Activated CD4-positive, alpha-beta memory T cell treated with anti-CD3 and anti-CD28 coated beads for 36 hours (primary cell): ENCODE measurements at regions not wholly inside any gene's neighbourhood (a gene's known extent, or its start where the extent isn't known, plus 50 kb on each side); places are given as distances from the start of the nearest gene placed in this dataset.
"Not testable (repeated sequence)": the region's sequence is repeated elsewhere in the genome, so short reads cannot be mapped to it uniquely, and the experiment has no call there.

ENCODE experiments used
- CTCF ChIA-PET: fragments of 350-600 bp; sonication (Branson Sonifier 250); formaldehyde crosslinking; loops from one replicate; lab custom pipeline; 2021; ENCODE audit warnings: antibody characterized with exemption, inconsistent platforms; lab: Charles Lee
- POLR2A ChIA-PET: fragments of 350-600 bp; sonication (Branson Sonifier 250); formaldehyde crosslinking; loops from one replicate; lab custom pipeline; 2021; ENCODE audit warnings: antibody characterized with exemption; lab: Charles Lee
- DNase-seq: peaks from one replicate; pipeline ENCODE4 v3.0.0-alpha.2; 2020
- H3K27ac Mint-ChIP-seq: one replicate; pipeline ENCODE4 v1.8.0; 2021; ENCODE audit warnings: mixed read lengths
- H3K27me3 Mint-ChIP-seq: one replicate; pipeline ENCODE4 v1.8.0; 2021; ENCODE audit warnings: mixed read lengths
- H3K36me3 Mint-ChIP-seq: one replicate; pipeline ENCODE4 v1.8.0; 2021; ENCODE audit warnings: mixed read lengths
- H3K4me1 Mint-ChIP-seq: one replicate; pipeline ENCODE4 v1.8.0; 2021; ENCODE audit warnings: low read depth, mixed read lengths
- H3K4me3 Mint-ChIP-seq: one replicate; pipeline ENCODE4 v1.8.0; 2021; ENCODE audit warnings: mild to moderate bottlenecking, mixed read lengths
- H3K9me3 Mint-ChIP-seq: one replicate; pipeline ENCODE4 v1.8.0; 2021; ENCODE audit warnings: mixed read lengths
- intact Hi-C: fragments of 100-400 bp; cut with micrococcal nuclease; formaldehyde crosslinking; loops from one replicate; pipeline ENCODE4 v1.15.1; 2023

GRCh38 chr7:109579901-109580300 lies 1010.2 kb downstream of the DNAJB9 start:
- peaks cover 3% of the 10 kb centered on the region for H3K9me3 Mint-ChIP-seq
- POLR2A ChIA-PET: no interaction called here
- H3K27ac Mint-ChIP-seq: no peak overlapping the region
- CTCF ChIA-PET: no interaction called here
- no peaks in the 10 kb centered on the region for H3K27me3 Mint-ChIP-seq
- intact Hi-C loops: no loop called here
- no peak overlapping the region for H3K4me3 Mint-ChIP-seq
- H3K36me3 Mint-ChIP-seq: no peaks in the 10 kb centered on the region
- DNase-seq: no peak
- H3K4me1 Mint-ChIP-seq: no peaks in the 10 kb centered on the region

GRCh38 chr7:109582211-109582610 lies 1012.5 kb downstream of the DNAJB9 start:
- CTCF ChIA-PET: no interaction called here
- H3K4me1 Mint-ChIP-seq: no peaks in the 10 kb centered on the region
- no peak for DNase-seq

GRCh38 chr7:109596948-109597347 lies 1027.3 kb downstream of the DNAJB9 start:
- H3K4me1 Mint-ChIP-seq, DNase-seq, H3K36me3 Mint-ChIP-seq, intact Hi-C loops, H3K27ac Mint-ChIP-seq, CTCF ChIA-PET, H3K4me3 Mint-ChIP-seq, H3K27me3 Mint-ChIP-seq, POLR2A ChIA-PET, H3K9me3 Mint-ChIP-seq: not testable (repeated sequence)

More at GRCh38 chr7:109582211-109582610, 1012.5 kb downstream of the DNAJB9 start:
- H3K4me3 Mint-ChIP-seq: no peak overlapping the region
- no peak overlapping the region for H3K27ac Mint-ChIP-seq
- no peaks in the 10 kb centered on the region for H3K36me3 Mint-ChIP-seq
- POLR2A ChIA-PET: no interaction called here
- no peaks in the 10 kb centered on the region for H3K27me3 Mint-ChIP-seq
- intact Hi-C loops: no loop called here
- peaks cover 15% of the 10 kb centered on the region for H3K9me3 Mint-ChIP-seq

GRCh38 chr7:109611656-109612055 lies 1042.0 kb downstream of the DNAJB9 start:
- no peaks in the 10 kb centered on the region for H3K36me3 Mint-ChIP-seq

GRCh38 chr7:109616551-109617069 lies 1046.9 kb downstream of the DNAJB9 start:
- H3K4me3 Mint-ChIP-seq: no peak overlapping the region
- POLR2A ChIA-PET: no interaction called here
- CTCF ChIA-PET: no interaction called here
- DNase-seq: no peak
- intact Hi-C loops: no loop called here
- no peaks in the 10 kb centered on the region for H3K27me3 Mint-ChIP-seq
- no peaks in the 10 kb centered on the region for H3K4me1 Mint-ChIP-seq
- H3K27ac Mint-ChIP-seq: no peak overlapping the region
- peaks cover 11% of the 10 kb centered on the region for H3K9me3 Mint-ChIP-seq
- H3K36me3 Mint-ChIP-seq: no peaks in the 10 kb centered on the region

More at GRCh38 chr7:109611656-109612055, 1042.0 kb downstream of the DNAJB9 start:
- intact Hi-C loops: no loop called here
- peaks cover 3% of the 10 kb centered on the region for H3K9me3 Mint-ChIP-seq
- DNase-seq: no peak
- POLR2A ChIA-PET: no interaction called here
- CTCF ChIA-PET: no interaction called here
- H3K27me3 Mint-ChIP-seq: no peaks in the 10 kb centered on the region
- H3K4me3 Mint-ChIP-seq: no peak overlapping the region
- H3K27ac Mint-ChIP-seq: no peak overlapping the region
- no peaks in the 10 kb centered on the region for H3K4me1 Mint-ChIP-seq

GRCh38 chr7:109622320-109622719 lies 1052.6 kb downstream of the DNAJB9 start:
- Mint-ChIP-seq H3K4me1 (no peaks in the 10 kb centered on the region), H3K9me3 (peaks cover 8% of the 10 kb centered on the region), H3K27me3 (no peaks in the 10 kb centered on the region)

GRCh38 chr7:109632890-109633289 lies 1063.2 kb downstream of the DNAJB9 start:
- H3K4me1 Mint-ChIP-seq, DNase-seq, intact Hi-C loops, CTCF ChIA-PET, H3K36me3 Mint-ChIP-seq, H3K27me3 Mint-ChIP-seq, H3K4me3 Mint-ChIP-seq, H3K27ac Mint-ChIP-seq, POLR2A ChIA-PET: not testable (repeated sequence)
- peaks cover 12% of the 10 kb centered on the region for H3K9me3 Mint-ChIP-seq

More at GRCh38 chr7:109622320-109622719, 1052.6 kb downstream of the DNAJB9 start:
- Mint-ChIP-seq H3K27ac (no peak overlapping the region), H3K4me3 (no peak overlapping the region), H3K36me3 (no peaks in the 10 kb centered on the region)
- DNase-seq: no peak
- CTCF ChIA-PET: no interaction called here
- POLR2A ChIA-PET: no interaction called here
- intact Hi-C loops: no loop called here

- intact Hi-C loops: no loop called here
- no peak overlapping the region for H3K27ac Mint-ChIP-seq
- H3K4me1 Mint-ChIP-seq: no peaks in the 10 kb centered on the region
- H3K36me3 Mint-ChIP-seq: no peaks in the 10 kb centered on the region
- peaks cover 12% of the 10 kb centered on the region for H3K9me3 Mint-ChIP-seq
- ChIA-PET POLR2A (no interaction called here), CTCF (no interaction called here)
- DNase-seq: no peak
- H3K27me3 Mint-ChIP-seq: no peaks in the 10 kb centered on the region
- H3K4me3 Mint-ChIP-seq: no peak overlapping the region
Observed at GRCh38 chr7:109635374-109635773, 1065.7 kb downstream of the DNAJB9 start.

GRCh38 chr7:109637428-109637990 lies 1067.8 kb downstream of the DNAJB9 start:
- intact Hi-C loops: no loop called here
- no peak for DNase-seq
- ChIA-PET POLR2A (no interaction called here), CTCF (no interaction called here)
- Mint-ChIP-seq H3K27me3 (no peaks in the 10 kb centered on the region), H3K4me1 (no peaks in the 10 kb centered on the region), H3K36me3 (no peaks in the 10 kb centered on the region), H3K4me3 (no peak overlapping the region), H3K9me3 (peaks cover 6% of the 10 kb centered on the region), H3K27ac (no peak overlapping the region)

- ChIA-PET POLR2A (no interaction called here), CTCF (no interaction called here)
- no peak for DNase-seq
- H3K36me3 Mint-ChIP-seq: no peaks in the 10 kb centered on the region
- intact Hi-C loops: no loop called here
- H3K27ac Mint-ChIP-seq: no peak overlapping the region
- no peak overlapping the region for H3K4me3 Mint-ChIP-seq
- no peaks in the 10 kb centered on the region for H3K27me3 Mint-ChIP-seq
- H3K4me1 Mint-ChIP-seq: no peaks in the 10 kb centered on the region
- no peaks in the 10 kb centered on the region for H3K9me3 Mint-ChIP-seq
Observed at GRCh38 chr7:109638321-109638720, 1068.6 kb downstream of the DNAJB9 start.

- Mint-ChIP-seq H3K9me3 (no peaks in the 10 kb centered on the region), H3K4me1 (no peaks in the 10 kb centered on the region)
Observed at GRCh38 chr7:109639561-109639960, 1069.9 kb downstream of the DNAJB9 start.

GRCh38 chr7:109641445-109641844 lies 1071.8 kb downstream of the DNAJB9 start:
- H3K4me3 Mint-ChIP-seq: no peak overlapping the region
- ChIA-PET POLR2A (no interaction called here), CTCF (no interaction called here)
- intact Hi-C loops: no loop called here
- no peaks in the 10 kb centered on the region for H3K27me3 Mint-ChIP-seq
- no peaks in the 10 kb centered on the region for H3K4me1 Mint-ChIP-seq
- peaks cover 3% of the 10 kb centered on the region for H3K9me3 Mint-ChIP-seq
- DNase-seq: no peak
- no peak overlapping the region for H3K27ac Mint-ChIP-seq
- no peaks in the 10 kb centered on the region for H3K36me3 Mint-ChIP-seq

More at GRCh38 chr7:109639561-109639960, 1069.9 kb downstream of the DNAJB9 start:
- H3K27ac Mint-ChIP-seq: no peak overlapping the region
- H3K4me3 Mint-ChIP-seq: no peak overlapping the region
- H3K36me3 Mint-ChIP-seq: no peaks in the 10 kb centered on the region
- no peaks in the 10 kb centered on the region for H3K27me3 Mint-ChIP-seq
- CTCF ChIA-PET: no interaction called here
- intact Hi-C loops: no loop called here
- DNase-seq: no peak
- POLR2A ChIA-PET: no interaction called here

- ChIA-PET POLR2A (no interaction called here), CTCF (no interaction called here)
- H3K27me3 Mint-ChIP-seq: no peaks in the 10 kb centered on the region
- DNase-seq: no peak
- H3K9me3 Mint-ChIP-seq: peaks cover 10% of the 10 kb centered on the region
- H3K4me1 Mint-ChIP-seq: no peaks in the 10 kb centered on the region
- H3K27ac Mint-ChIP-seq: no peak overlapping the region
- H3K4me3 Mint-ChIP-seq: no peak overlapping the region
- no peaks in the 10 kb centered on the region for H3K36me3 Mint-ChIP-seq
- intact Hi-C loops: no loop called here
Observed at GRCh38 chr7:109646124-109646523, 1076.5 kb downstream of the DNAJB9 start.
